ENCODE measurements at regions not wholly inside any gene's neighbourhood (a gene's known extent, or its start where the extent isn't known, plus 50 kb on each side); places are given as distances from the start of the nearest gene placed in this dataset.

- Histone ChIP-seq H3K4me1 (ENCODE audit: control insufficient read depth, insufficient read depth, low read length) (no peaks in the 10 kb centered on the region), H3K9ac (ENCODE audit: low read length) (no peak overlapping the region), H3K4me3 (ENCODE audit: low read length) (no peak overlapping the region), H3K36me3 (ENCODE audit: control insufficient read depth, insufficient read depth, low read length) (no peaks in the 10 kb centered on the region), H3K27ac (ENCODE audit: low read depth, low read length) (no peak overlapping the region), H3K27me3 (ENCODE audit: control insufficient read depth, insufficient read depth, low read length) (peaks cover 2% of the 10 kb centered on the region)
Measured at GRCh38 chr2:121905201-121905600, 149.8 kb downstream of the TSN start.

- no peak overlapping the region for H3K27ac ChIP-seq (ENCODE audit: low read depth, low read length)
- no peaks in the 10 kb centered on the region for H3K4me1 ChIP-seq (ENCODE audit: control insufficient read depth, insufficient read depth, low read length)
- no peak overlapping the region for H3K9ac ChIP-seq (ENCODE audit: low read length)
- peaks cover 2% of the 10 kb centered on the region for H3K27me3 ChIP-seq (ENCODE audit: control insufficient read depth, insufficient read depth, low read length)
- H3K4me3 ChIP-seq (ENCODE audit: low read length): no peak overlapping the region
- H3K36me3 ChIP-seq (ENCODE audit: control insufficient read depth, insufficient read depth, low read length): no peaks in the 10 kb centered on the region
Measured at GRCh38 chr2:121906170-121906569, 150.7 kb downstream of the TSN start.

DNA sequence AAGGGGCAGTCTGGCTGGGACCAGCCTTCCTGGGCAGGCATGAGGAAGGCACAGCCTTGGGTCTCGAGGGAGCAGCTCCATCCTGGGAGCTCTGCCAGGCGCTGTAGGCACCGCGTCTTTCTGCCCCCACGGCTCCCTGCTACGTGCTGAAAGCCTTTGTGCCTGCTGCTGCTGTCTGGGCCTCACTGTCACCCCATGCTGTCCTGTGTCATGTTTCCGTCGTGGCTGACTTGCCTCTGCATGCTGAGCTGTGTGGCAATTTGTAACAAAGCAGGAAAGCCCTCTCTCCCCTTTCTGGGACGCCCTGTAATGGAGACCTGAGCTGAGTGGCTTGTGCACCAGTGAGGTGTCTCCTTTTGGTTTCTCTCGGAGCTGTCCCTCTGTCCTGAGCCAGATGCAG, 152.5 kb downstream of the TSN start:
- Histone ChIP-seq H3K36me3 (ENCODE audit: control insufficient read depth, insufficient read depth, low read length) (no peaks in the 10 kb centered on the region), H3K4me3 (ENCODE audit: low read length) (no peak overlapping the region), H3K27me3 (ENCODE audit: control insufficient read depth, insufficient read depth, low read length) (peaks cover 2% of the 10 kb centered on the region), H3K9ac (ENCODE audit: low read length) (no peak overlapping the region), H3K4me1 (ENCODE audit: control insufficient read depth, insufficient read depth, low read length) (no peaks in the 10 kb centered on the region), H3K27ac (ENCODE audit: low read depth, low read length) (no peak overlapping the region)

DNA sequence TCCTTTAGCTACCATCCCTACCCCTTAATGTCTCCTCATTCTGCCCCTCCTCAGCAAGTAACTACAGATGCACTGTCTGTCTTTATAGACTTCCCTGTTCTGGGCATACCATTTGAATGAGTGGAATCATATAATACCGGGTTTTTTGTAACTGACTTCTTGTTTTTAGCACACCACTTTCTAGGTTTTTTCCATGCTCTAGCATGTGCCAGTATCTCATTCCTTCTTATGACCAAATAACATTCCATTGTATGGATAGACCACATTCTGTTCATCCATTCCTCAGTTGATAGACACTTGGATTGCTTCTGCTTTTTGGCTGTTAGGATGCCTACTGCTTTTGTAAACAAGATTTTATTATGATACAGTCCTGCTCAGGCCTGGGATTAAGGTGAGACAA, 154.7 kb downstream of the TSN start:
- no peak overlapping the region for H3K4me3 ChIP-seq (ENCODE audit: low read length)
- H3K27ac ChIP-seq (ENCODE audit: low read depth, low read length): no peak overlapping the region
- H3K4me1 ChIP-seq (ENCODE audit: control insufficient read depth, insufficient read depth, low read length): no peaks in the 10 kb centered on the region
- H3K9ac ChIP-seq (ENCODE audit: low read length): no peak overlapping the region
- H3K36me3 ChIP-seq (ENCODE audit: control insufficient read depth, insufficient read depth, low read length): no peaks in the 10 kb centered on the region
- H3K27me3 ChIP-seq (ENCODE audit: control insufficient read depth, insufficient read depth, low read length): peaks cover 2% of the 10 kb centered on the region

- H3K4me1 ChIP-seq (ENCODE audit: control insufficient read depth, insufficient read depth, low read length): no peaks in the 10 kb centered on the region
- no peaks in the 10 kb centered on the region for H3K36me3 ChIP-seq (ENCODE audit: control insufficient read depth, insufficient read depth, low read length)
- peaks cover 2% of the 10 kb centered on the region for H3K27me3 ChIP-seq (ENCODE audit: control insufficient read depth, insufficient read depth, low read length)
- no peak overlapping the region for H3K9ac ChIP-seq (ENCODE audit: low read length)
- H3K27ac ChIP-seq (ENCODE audit: low read depth, low read length): no peak overlapping the region
- H3K4me3 ChIP-seq (ENCODE audit: low read length): no peak overlapping the region
Measured at GRCh38 chr2:121911036-121911435, 155.6 kb downstream of the TSN start.

DNA sequence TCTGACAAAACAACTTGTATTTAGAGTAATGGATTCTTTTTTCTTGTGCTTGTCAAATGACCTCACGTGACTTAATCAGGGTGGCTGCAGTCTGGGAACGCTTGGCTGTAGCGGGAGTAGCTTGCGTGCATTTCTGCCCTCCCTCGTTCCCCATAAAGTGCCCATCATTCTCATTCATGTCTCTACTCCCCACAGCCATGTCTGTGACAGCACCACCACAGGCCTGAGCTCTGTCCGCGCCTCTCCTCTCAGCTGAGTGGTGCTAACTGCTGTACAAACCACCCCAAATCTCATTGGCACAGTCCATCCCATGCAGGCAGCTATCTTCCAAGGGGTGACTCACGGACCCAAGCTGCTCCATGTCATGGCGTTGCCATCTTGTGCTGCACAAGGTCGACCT, 161.7 kb downstream of the TSN start:
- Histone ChIP-seq H3K4me1 (ENCODE audit: control insufficient read depth, insufficient read depth, low read length) (no peaks in the 10 kb centered on the region), H3K27me3 (ENCODE audit: control insufficient read depth, insufficient read depth, low read length) (no peaks in the 10 kb centered on the region), H3K4me3 (ENCODE audit: low read length) (no peak overlapping the region), H3K9ac (ENCODE audit: low read length) (no peak overlapping the region), H3K27ac (ENCODE audit: low read depth, low read length) (no peak overlapping the region), H3K36me3 (ENCODE audit: control insufficient read depth, insufficient read depth, low read length) (no peaks in the 10 kb centered on the region)

GRCh38 chr2:121918231-121918630, 162.8 kb downstream of the TSN start:
- no peak overlapping the region for H3K9ac ChIP-seq (ENCODE audit: low read length)
- no peak overlapping the region for H3K4me3 ChIP-seq (ENCODE audit: low read length)
- H3K27me3 ChIP-seq (ENCODE audit: control insufficient read depth, insufficient read depth, low read length): no peaks in the 10 kb centered on the region
- H3K27ac ChIP-seq (ENCODE audit: low read depth, low read length): no peak overlapping the region
- H3K4me1 ChIP-seq (ENCODE audit: control insufficient read depth, insufficient read depth, low read length): no peaks in the 10 kb centered on the region
- no peaks in the 10 kb centered on the region for H3K36me3 ChIP-seq (ENCODE audit: control insufficient read depth, insufficient read depth, low read length)

DNA sequence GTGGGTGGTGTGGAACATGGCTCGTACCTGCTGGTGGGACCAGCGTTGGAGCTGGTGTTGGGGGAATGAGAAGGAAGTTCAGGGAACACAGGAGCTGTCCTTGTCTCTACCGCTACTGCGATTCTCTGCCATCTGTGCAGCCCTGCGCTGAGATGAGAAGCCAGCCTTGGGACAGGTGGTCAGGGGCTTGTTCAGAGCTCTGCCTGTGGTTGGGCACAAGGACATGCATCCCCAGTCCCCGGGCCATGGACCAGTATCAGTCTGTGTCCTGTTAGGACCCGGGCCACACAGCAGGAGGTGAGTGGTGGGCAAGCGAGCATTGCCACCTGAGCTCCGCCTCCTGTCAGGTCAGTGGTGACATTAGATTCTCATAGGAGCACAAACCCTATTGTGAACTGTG, 164.4 kb downstream of the TSN start:
- H3K27me3 ChIP-seq (ENCODE audit: control insufficient read depth, insufficient read depth, low read length): no peaks in the 10 kb centered on the region
- H3K36me3 ChIP-seq (ENCODE audit: control insufficient read depth, insufficient read depth, low read length): no peaks in the 10 kb centered on the region
- no peaks in the 10 kb centered on the region for H3K4me1 ChIP-seq (ENCODE audit: control insufficient read depth, insufficient read depth, low read length)
- no peak overlapping the region for H3K9ac ChIP-seq (ENCODE audit: low read length)
- no peak overlapping the region for H3K4me3 ChIP-seq (ENCODE audit: low read length)
- H3K27ac ChIP-seq (ENCODE audit: low read depth, low read length): no peak overlapping the region

- Histone ChIP-seq H3K27ac (ENCODE audit: low read depth, low read length) (no peak overlapping the region), H3K4me3 (ENCODE audit: low read length) (no peak overlapping the region), H3K36me3 (ENCODE audit: control insufficient read depth, insufficient read depth, low read length) (no peaks in the 10 kb centered on the region), H3K27me3 (ENCODE audit: control insufficient read depth, insufficient read depth, low read length) (no peaks in the 10 kb centered on the region), H3K4me1 (ENCODE audit: control insufficient read depth, insufficient read depth, low read length) (no peaks in the 10 kb centered on the region), H3K9ac (ENCODE audit: low read length) (no peak overlapping the region)
Measured at GRCh38 chr2:121925466-121925865, 170.0 kb downstream of the TSN start.

DNA sequence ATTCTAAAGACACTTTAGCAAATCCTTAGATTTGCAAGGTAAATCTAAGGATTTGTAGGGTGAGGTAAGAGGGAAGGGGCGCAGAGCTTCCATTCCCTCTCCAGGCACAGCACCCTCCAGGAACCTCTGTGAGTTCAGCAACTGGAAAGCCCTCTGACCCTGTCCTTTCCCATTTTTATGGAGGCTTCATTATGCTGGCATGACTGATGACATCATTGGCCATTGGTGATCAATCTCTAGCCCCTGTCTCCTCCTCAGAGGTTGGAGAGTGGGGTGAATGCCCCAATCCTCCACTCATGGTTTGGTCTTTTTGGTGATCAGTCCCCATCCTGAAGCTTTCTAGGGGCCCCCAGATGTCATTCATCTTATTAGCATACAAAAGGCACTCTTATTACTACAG, 187.8 kb downstream of the TSN start:
- no peak overlapping the region for H3K4me3 ChIP-seq (ENCODE audit: low read length)
- H3K27ac ChIP-seq (ENCODE audit: low read depth, low read length): no peak overlapping the region

GRCh38 chr2:121944072-121944831, 188.8 kb downstream of the TSN start:
- Histone ChIP-seq H3K4me1 (ENCODE audit: control insufficient read depth, insufficient read depth, low read length) (no peaks in the 10 kb centered on the region), H3K36me3 (ENCODE audit: control insufficient read depth, insufficient read depth, low read length) (no peaks in the 10 kb centered on the region), H3K4me3 (ENCODE audit: low read length) (no peak overlapping the region), H3K9ac (ENCODE audit: low read length) (no peak overlapping the region), H3K27me3 (ENCODE audit: control insufficient read depth, insufficient read depth, low read length) (peaks cover 2% of the 10 kb centered on the region), H3K27ac (ENCODE audit: low read depth, low read length) (no peak overlapping the region)

More for the DNA sequence above, 187.8 kb downstream of the TSN start:
- H3K27me3 ChIP-seq (ENCODE audit: control insufficient read depth, insufficient read depth, low read length): no peaks in the 10 kb centered on the region
- H3K4me1 ChIP-seq (ENCODE audit: control insufficient read depth, insufficient read depth, low read length): no peaks in the 10 kb centered on the region
- no peaks in the 10 kb centered on the region for H3K36me3 ChIP-seq (ENCODE audit: control insufficient read depth, insufficient read depth, low read length)
- H3K9ac ChIP-seq (ENCODE audit: low read length): no peak overlapping the region

DNA sequence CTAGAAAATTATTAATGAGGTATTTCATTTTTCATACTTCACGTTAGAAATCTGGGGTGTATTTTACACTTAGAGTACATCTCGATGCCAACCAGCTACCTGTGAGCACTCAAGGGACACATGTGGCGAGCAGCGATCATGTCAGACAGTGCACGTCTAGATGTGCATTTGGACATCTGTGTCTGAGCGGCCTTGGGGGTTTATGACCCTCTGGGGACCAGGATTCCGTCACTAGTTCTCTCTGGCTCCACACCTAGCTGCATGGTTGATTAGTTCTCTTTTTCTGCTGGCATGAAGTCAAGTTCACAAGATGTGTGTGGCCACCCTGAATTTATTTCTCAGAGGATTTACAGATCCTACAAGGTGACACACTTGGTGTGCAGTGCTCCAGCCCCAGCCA, 192.2 kb downstream of the TSN start:
- Histone ChIP-seq H3K27me3 (ENCODE audit: control insufficient read depth, insufficient read depth, low read length) (peaks cover 2% of the 10 kb centered on the region), H3K36me3 (ENCODE audit: control insufficient read depth, insufficient read depth, low read length) (no peaks in the 10 kb centered on the region), H3K27ac (ENCODE audit: low read depth, low read length) (no peak overlapping the region), H3K4me1 (ENCODE audit: control insufficient read depth, insufficient read depth, low read length) (no peaks in the 10 kb centered on the region), H3K9ac (ENCODE audit: low read length) (no peak overlapping the region), H3K4me3 (ENCODE audit: low read length) (no peak overlapping the region)

DNA sequence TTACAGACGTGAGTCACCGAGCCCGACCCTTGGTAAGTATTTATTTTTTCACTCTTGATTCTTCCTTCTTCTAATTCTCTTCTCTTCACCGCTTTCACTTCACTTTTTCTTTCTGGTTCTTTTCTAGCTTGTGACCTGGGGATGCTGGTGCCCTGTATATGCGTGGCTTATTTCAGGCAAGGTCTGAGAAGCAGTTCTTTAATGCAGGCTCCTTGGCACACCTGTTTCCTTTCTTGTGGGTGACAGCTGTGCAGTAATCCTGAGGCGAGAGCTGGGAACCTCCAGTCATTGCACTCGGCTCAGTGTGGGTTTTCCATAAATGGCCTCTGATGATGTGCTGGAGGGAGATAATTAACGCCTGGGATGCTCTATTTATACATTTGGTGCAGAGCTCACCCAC, 193.8 kb downstream of the TSN start:
- no peak overlapping the region for H3K27ac ChIP-seq (ENCODE audit: low read depth, low read length)
- H3K9ac ChIP-seq (ENCODE audit: low read length): no peak overlapping the region
- no peak overlapping the region for H3K4me3 ChIP-seq (ENCODE audit: low read length)
- no peaks in the 10 kb centered on the region for H3K36me3 ChIP-seq (ENCODE audit: control insufficient read depth, insufficient read depth, low read length)
- no peaks in the 10 kb centered on the region for H3K4me1 ChIP-seq (ENCODE audit: control insufficient read depth, insufficient read depth, low read length)
- peaks cover 2% of the 10 kb centered on the region for H3K27me3 ChIP-seq (ENCODE audit: control insufficient read depth, insufficient read depth, low read length)

Data from rectal smooth muscle tissue (tissue), 1 donor.